Skeletal muscle cell (primary cell): ENCODE measurements at regions not wholly inside any gene's neighbourhood (a gene's known extent, or its start where the extent isn't known, plus 50 kb on each side); places are given as distances from the start of the nearest gene placed in this dataset.

ENCODE experiments used
- DNase-seq: peaks from one replicate; pipeline ENCODE4 v3.0.0-alpha.2; 2010; ENCODE audit warnings: low read depth
- H3K4me3 ChIP-seq: 2 replicates; pipeline ENCODE4 v1.5.1; 2011; ENCODE audit warnings: low read depth, mild to moderate bottlenecking, control low read depth, low read length, moderate library complexity

GRCh38 chr2:898319-898718, 52.3 kb upstream of the SNTG2 start:
- no peak for DNase-seq
- no peak overlapping the region for H3K4me3 ChIP-seq

GRCh38 chr2:897091-897490, 53.6 kb upstream of the SNTG2 start:
- no peak for DNase-seq
- H3K4me3 ChIP-seq, result no peak overlapping the region

DNA sequence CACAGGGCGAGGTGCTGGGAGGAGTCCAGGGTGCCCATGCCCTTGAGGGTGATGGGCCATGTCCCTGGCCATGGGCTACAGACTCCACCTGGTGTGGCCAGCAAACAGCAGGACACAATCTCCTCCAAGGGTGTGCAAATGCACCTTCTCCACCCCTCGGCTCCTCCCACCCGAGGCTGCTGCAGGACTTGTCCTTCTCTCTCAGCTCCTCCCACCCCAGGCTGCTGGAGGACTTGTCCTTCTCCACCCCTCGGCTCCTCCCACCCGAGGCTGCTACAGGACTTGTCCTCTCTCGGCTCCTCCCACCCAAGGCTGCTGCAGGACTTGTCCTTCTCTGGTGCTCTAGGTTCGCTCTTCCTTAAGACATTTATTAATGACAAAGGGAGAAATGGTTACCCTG, 57.3 kb upstream of the SNTG2 start:
- no peak for DNase-seq
- H3K4me3 ChIP-seq, result no peak overlapping the region

GRCh38 chr2:892892-893291, 57.8 kb upstream of the SNTG2 start:
- H3K4me3 ChIP-seq, result no peak overlapping the region
- DNase-seq, result no peak

DNA sequence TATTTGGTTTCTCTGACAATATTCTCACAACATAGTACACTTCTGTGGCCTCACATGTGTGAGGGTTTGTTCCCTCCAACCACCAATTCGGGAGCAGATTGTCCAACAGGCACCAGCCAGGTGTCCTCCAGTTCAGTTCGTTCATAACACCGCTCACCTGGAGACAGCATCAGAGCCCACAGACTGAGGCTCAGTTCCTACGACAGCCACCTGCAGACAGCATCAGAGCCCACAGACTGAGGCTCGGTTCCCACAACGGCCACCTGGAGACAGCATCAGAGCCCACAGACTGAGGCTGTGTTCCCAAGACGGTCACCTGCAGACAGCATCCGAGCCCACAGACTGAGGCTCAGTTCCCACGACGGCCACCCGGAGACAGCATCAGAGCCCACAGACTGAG, 58.2 kb upstream of the SNTG2 start:
- H3K4me3 ChIP-seq, result no peak overlapping the region

DNA sequence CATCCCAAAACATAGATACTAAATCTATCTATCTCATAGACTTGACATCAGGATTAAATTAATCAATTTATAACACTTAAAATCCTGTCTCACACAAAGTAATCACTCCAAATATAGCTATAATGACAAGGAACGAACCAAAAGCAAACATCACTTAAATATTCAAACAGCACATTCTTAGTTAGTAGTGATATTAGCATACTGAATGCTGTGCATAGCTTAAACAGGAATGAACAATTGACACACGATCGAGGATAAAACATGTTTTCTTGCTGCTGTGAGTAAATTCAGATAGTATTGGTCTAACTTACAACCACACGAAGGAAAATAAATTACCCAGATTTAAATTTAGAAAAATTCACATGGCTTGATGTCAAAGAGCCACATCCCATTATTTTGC, 58.9 kb upstream of the SNTG2 start:
- DNase-seq, result no peak
- no peak overlapping the region for H3K4me3 ChIP-seq

More for the DNA sequence above, 58.2 kb upstream of the SNTG2 start:
- no peak for DNase-seq

GRCh38 chr2:890791-891190, 59.9 kb upstream of the SNTG2 start:
- DNase-seq, result no peak
- no peak overlapping the region for H3K4me3 ChIP-seq

- no peak overlapping the region for H3K4me3 ChIP-seq
- DNase-seq, result no peak
Measured at GRCh38 chr2:890214-890613, 60.4 kb upstream of the SNTG2 start.

- no peak for DNase-seq
Measured at GRCh38 chr2:888906-889566, 61.6 kb upstream of the SNTG2 start.

DNA sequence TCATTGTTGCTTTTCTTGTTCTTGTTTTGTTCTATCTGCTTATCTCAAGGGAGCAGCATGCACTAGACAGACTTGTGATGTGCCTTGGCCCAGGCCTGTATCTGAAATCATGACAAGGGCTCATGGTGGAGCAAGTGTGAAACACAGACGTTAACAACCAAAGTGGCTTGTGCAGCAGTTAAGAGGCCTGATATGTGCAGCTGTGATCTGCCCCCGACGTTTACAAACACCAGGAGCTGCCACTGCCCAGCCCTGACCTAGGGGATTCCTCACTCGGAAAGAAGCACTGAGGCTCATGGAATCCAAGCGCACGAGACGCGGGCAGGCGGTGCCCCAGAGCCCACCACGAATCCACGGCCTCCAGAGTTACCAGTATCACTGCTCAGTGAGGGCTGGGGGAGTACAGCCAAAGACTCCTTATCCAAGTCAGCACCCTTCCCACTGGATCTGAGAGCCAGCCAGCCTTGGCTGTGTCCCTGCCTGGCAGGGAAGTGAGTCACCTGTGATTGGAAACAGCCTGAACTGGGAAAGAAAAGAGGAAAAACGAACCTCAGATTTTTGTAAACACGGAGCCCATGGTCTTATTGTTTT, 62.3 kb upstream of the SNTG2 start:
- H3K4me3 ChIP-seq, result no peak overlapping the region
- DNase-seq, result no peak

More at GRCh38 chr2:888906-889566, 61.6 kb upstream of the SNTG2 start:
- H3K4me3 ChIP-seq, result no peak overlapping the region

GRCh38 chr2:887639-888038, 63.0 kb upstream of the SNTG2 start:
- no peak for DNase-seq
- H3K4me3 ChIP-seq, result no peak overlapping the region

GRCh38 chr2:886072-887022, 64.3 kb upstream of the SNTG2 start:
- no peak overlapping the region for H3K4me3 ChIP-seq
- no peak for DNase-seq

GRCh38 chr2:885230-886071, 65.2 kb upstream of the SNTG2 start:
- no peak for DNase-seq
- H3K4me3 ChIP-seq, result no peak overlapping the region

DNA sequence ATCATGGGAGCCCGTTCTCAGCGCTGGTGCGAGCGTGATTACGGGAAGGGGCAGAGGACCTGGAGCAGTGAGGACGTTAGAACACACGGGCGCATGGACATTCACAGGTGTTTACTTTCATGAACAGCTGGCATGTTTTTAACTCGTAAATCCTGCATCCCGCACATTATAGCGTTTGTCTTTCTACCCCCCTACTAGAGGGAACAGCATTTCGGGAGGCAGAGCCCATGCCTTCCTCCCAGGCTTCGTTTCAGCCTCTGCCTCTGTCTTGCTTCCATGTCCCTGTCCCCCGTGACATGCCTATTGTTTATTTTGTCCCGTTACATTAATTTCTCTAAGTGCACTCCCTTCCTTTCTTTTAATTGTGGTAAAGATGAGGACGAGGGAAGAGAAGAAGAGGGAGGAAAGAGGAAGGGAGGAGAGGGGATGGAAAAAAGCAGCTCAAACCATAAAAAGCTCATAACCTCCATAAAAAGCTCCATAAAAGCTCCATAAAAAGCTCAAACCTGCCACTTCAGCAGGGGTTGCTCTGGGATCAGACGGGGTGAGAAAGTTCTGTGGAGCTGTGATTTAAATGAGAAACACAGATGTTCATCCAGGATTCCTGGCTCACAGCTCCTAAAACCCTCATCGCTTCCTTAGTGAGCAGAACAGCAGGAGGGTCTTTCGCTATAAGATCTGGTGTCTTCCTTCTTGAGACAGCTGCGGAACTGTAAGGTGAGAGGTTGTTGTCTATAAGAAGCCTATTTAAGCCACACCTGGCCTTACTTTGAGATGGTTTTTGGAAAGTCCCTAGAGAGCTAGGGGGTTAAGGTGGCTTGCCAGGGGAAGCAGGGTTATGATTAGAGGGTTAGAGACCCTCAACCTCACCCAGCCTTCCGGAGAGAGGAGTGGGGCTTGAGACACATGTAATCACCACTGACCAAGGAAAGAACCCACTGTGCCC, 66.6 kb upstream of the SNTG2 start:
- no peak overlapping the region for H3K4me3 ChIP-seq
- DNase-seq, result no peak

- DNase-seq, result no peak
- no peak overlapping the region for H3K4me3 ChIP-seq
Measured at GRCh38 chr2:883260-883802, 67.3 kb upstream of the SNTG2 start.

DNA sequence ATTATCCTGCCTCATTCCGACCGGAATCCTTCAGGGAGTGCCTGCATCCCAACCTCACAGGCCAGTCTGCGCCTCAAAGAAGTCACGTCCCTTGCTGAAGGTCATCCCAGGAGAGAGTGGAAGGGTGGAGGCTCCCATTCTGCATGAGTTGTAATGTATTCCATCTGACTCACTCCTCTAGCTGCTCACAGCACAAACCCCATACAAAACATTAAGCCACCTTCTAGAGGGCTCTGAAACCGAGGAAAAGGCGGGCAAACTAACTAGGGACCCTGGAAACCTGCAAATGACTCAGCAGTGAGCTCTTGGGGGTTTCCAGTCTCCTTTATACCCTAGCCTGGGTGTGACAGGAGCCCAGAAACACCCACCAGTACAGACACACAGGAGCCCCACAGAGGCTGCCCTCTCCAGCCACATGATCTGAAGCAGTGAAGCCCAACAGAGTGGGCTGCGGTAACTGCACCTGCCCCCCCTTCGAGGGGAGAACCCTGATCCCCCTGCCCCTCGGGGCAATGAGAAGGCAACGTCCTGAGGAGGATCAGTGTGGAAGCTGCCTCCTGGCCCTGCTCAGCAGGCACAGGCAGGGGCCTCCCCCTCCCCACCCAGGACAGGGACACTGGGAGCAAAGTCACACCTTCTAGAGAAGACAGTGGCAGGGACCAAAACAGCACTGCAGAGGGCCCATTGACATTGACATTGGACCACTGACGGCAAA, 69.3 kb upstream of the SNTG2 start:
- no peak overlapping the region for H3K4me3 ChIP-seq
- no peak for DNase-seq

DNA sequence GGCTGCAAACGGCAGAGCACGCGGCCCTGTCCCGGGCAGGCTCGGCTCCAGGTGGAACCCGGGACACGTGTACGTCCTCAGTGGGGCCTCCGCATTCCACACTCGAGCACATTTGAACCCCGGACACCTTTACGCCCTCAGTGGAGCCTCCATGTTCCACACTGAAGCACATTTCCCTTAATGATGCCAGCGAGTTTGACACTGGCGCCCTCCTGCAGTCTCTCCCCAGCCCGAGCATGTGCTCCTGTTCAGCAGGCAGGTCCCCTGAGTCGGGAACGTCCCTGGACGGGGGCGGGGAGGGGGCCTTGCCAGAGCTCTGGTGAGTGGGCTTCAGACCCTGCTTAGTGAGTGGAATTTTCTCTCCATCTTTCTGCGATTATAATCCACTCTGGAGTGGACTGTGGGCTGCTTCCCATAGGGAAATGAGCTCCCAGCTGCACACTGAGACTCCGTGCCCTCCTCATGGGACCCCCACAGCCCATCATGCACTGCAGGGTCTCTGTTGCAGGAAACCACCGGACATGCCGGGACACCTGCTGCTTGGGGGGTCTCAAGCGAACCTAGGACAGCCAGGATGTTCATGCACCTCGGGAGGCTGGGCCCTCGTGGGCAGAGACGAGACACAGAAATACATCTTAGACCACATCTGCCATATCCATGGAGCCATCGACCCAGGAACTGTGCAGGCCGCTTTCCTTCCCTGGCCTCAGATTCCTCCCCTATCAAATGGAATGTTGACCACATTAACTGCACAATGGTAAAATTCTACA, 70.3 kb upstream of the SNTG2 start:
- DNase-seq, result no peak
- H3K4me3 ChIP-seq, result no peak overlapping the region
